ENCODE measurements at regions not wholly inside any gene's neighbourhood (a gene's known extent, or its start where the extent isn't known, plus 50 kb on each side); places are given as distances from the start of the nearest gene placed in this dataset.
"Not testable (repeated sequence)": the region's sequence is repeated elsewhere in the genome, so short reads cannot be mapped to it uniquely, and the experiment has no call there.

- not testable (repeated sequence) for TF ChIP-seq CTCF (conservative IDR thresholded peaks at IDR 0.05; ENCODE audit: low read length); EZH2phosphoT487 (IDR thresholded peaks at IDR 0.05; ENCODE audit: borderline replicate concordance, low read depth, low read length)
These were observed 64.2 kb upstream of the ADTRP start for GRCh38 chr6:11842795-11843194.

Data from OCI-LY7 (cell line).